Tibial nerve (tissue), 4 donors: ENCODE measurements at regions not wholly inside any gene's neighbourhood (a gene's known extent, or its start where the extent isn't known, plus 50 kb on each side); places are given as distances from the start of the nearest gene placed in this dataset.

Experiments used
- DNase-seq, 2 donors: peaks; one replicate each; pipeline ENCODE4 v3.0.0-alpha.2; 2019; ENCODE audit warnings: low spot score in 2 of 2
- H3K27ac ChIP-seq, 4 donors: fragments of 200-600 bp; sonication (generic) in 3 of 4; one replicate each; pipeline ENCODE4 v1.5.1; 2017 to 2019; ENCODE audit warnings: mild to moderate bottlenecking in 1 of 4
- H3K27me3 ChIP-seq, 2 donors: fragments of 200-600 bp; sonication (generic) in 1 of 2; one replicate each; pipeline versions ENCODE4 v1.5.1 to v1.6.0; 2017 to 2019
- H3K36me3 ChIP-seq, 3 donors: fragments of 200-600 bp; sonication (generic); one replicate each; pipeline ENCODE4 v1.5.1; 2018 to 2019
- H3K4me1 ChIP-seq, 4 donors: fragments of 200-600 bp; sonication (generic) in 3 of 4; one replicate each; pipeline ENCODE4 v1.5.1; 2017 to 2019
- H3K4me3 ChIP-seq, 4 donors: fragments of 200-600 bp; sonication (generic) in 3 of 4; one replicate each; pipeline ENCODE4 v1.5.1; 2017 to 2019; ENCODE audit warnings: mild to moderate bottlenecking in 1 of 4, moderate library complexity in 1 of 4
- H3K9me3 ChIP-seq, 4 donors: fragments of 200-600 bp; sonication (generic) in 3 of 4; one replicate each; pipeline ENCODE4 v1.5.1; 2017 to 2019
- CTCF ChIP-seq, 5 experiments: fragments of 200-600 bp in 3 of 5; fragments of 450-650 bp in 2 of 5; sonication (generic) in 3 of 5; IDR thresholded peaks; one replicate each; pipeline ENCODE4 v1.5.1; 2016 to 2019; ENCODE audit warnings: antibody characterized with exemption in 5 of 5, mild to moderate bottlenecking in 3 of 5, moderate library complexity in 2 of 5
- EP300 ChIP-seq, 2 donors: sonication (generic); formaldehyde crosslinking; IDR thresholded peaks; one replicate each; pipeline ENCODE4 v1.6.1; 2017; ENCODE audit warnings: antibody characterized with exemption in 2 of 2, mild to moderate bottlenecking in 1 of 2
- POLR2A ChIP-seq, 2 donors: fragments of 450-650 bp; IDR thresholded peaks; one replicate each; pipeline ENCODE4 v1.6.1; 2017; ENCODE audit warnings: antibody characterized with exemption in 2 of 2, mild to moderate bottlenecking in 2 of 2, moderate library complexity in 2 of 2
- WGBS, 2 donors: methylation state at CpG; one replicate each; pipeline ENCODE4 v1.1.5; 2018; 5-methylcytosine and 5-hydroxymethylcytosine counted together

GRCh38 chr15:37586976-37587375, 347.5 kb upstream of the TMCO5A start:
- no peak for TF ChIP-seq EP300 (IDR thresholded peaks at IDR 0.05)
- no peak for TF ChIP-seq POLR2A (IDR thresholded peaks at IDR 0.05)
- no peak for TF ChIP-seq CTCF (IDR thresholded peaks at IDR 0.05)
- Histone ChIP-seq H3K27me3 (no peaks in the 10 kb centered on the region), H3K27ac (no peak overlapping the region), H3K36me3 (no peaks in the 10 kb centered on the region), H3K9me3 (peaks cover 0 to 10% (median 0%) of the 10 kb centered on the region in 4 donors), H3K4me3 (no peak overlapping the region), H3K4me1 (no peaks in the 10 kb centered on the region)
- no peak for DNase-seq
- WGBS, 2 donors = 53 to 65% methylated on average over 7 of the region's 7 CpGs

GRCh38 chr15:37594417-37594816, 340.0 kb upstream of the TMCO5A start:
- Histone ChIP-seq H3K4me1 (no peaks in the 10 kb centered on the region), H3K27me3 (no peaks in the 10 kb centered on the region), H3K9me3 (no peaks in the 10 kb centered on the region), H3K36me3 (no peaks in the 10 kb centered on the region), H3K27ac (no peak overlapping the region), H3K4me3 (no peak overlapping the region)
- DNase-seq = no peak
- 58 to 71% methylated on average over 2 of the region's 2 CpGs for whole genome bisulfite sequencing, 2 donors
- TF ChIP-seq POLR2A (IDR thresholded peaks at IDR 0.05) = no peak

- 42 to 51% methylated on average over 4 of the region's 4 CpGs for WGBS, 2 donors
- Histone ChIP-seq H3K27me3 (no peaks in the 10 kb centered on the region), H3K9me3 (no peaks in the 10 kb centered on the region), H3K27ac (no peak overlapping the region), H3K4me3 (no peak overlapping the region), H3K4me1 (no peaks in the 10 kb centered on the region), H3K36me3 (no peaks in the 10 kb centered on the region)
- no peak for TF ChIP-seq CTCF (IDR thresholded peaks at IDR 0.05)
- TF ChIP-seq POLR2A (IDR thresholded peaks at IDR 0.05) = no peak
- no peak for TF ChIP-seq EP300 (IDR thresholded peaks at IDR 0.05)
- DNase-seq = no peak
Observed at GRCh38 chr15:37595426-37595970, 338.9 kb upstream of the TMCO5A start.

GRCh38 chr15:37599156-37599555, 335.3 kb upstream of the TMCO5A start:
- H3K27me3 ChIP-seq = no peaks in the 10 kb centered on the region
- H3K27ac ChIP-seq = no peak overlapping the region
- H3K9me3 ChIP-seq = no peaks in the 10 kb centered on the region
- no peak for DNase-seq
- WGBS, 2 donors = 73 to 89% methylated on average over 7 of the region's 7 CpGs
- no peaks in the 10 kb centered on the region for H3K36me3 ChIP-seq
- H3K4me3 ChIP-seq = no peak overlapping the region
- no peak for TF ChIP-seq POLR2A (IDR thresholded peaks at IDR 0.05)
- no peak for TF ChIP-seq CTCF (IDR thresholded peaks at IDR 0.05)
- no peak for TF ChIP-seq EP300 (IDR thresholded peaks at IDR 0.05)
- no peaks in the 10 kb centered on the region for H3K4me1 ChIP-seq

GRCh38 chr15:37616215-37616614, 318.2 kb upstream of the TMCO5A start:
- Histone ChIP-seq H3K36me3 (no peaks in the 10 kb centered on the region), H3K27me3 (no peaks in the 10 kb centered on the region), H3K4me3 (no peak overlapping the region), H3K27ac (no peak overlapping the region), H3K4me1 (no peaks in the 10 kb centered on the region), H3K9me3 (peaks cover 0 to 3% (median 1%) of the 10 kb centered on the region in 4 donors)
- 53 to 55% methylated on average over 1 of the region's 1 CpG for WGBS, 2 donors
- TF ChIP-seq EP300 (IDR thresholded peaks at IDR 0.05) (no peak), CTCF (IDR thresholded peaks at IDR 0.05) (no peak), POLR2A (IDR thresholded peaks at IDR 0.05) (no peak)
- DNase-seq = no peak

- no peak overlapping the region for H3K27ac ChIP-seq
- H3K36me3 ChIP-seq = no peaks in the 10 kb centered on the region
- no peak for DNase-seq
- H3K4me1 ChIP-seq = no peaks in the 10 kb centered on the region
- no peaks in the 10 kb centered on the region for H3K27me3 ChIP-seq
- no peak for TF ChIP-seq CTCF (IDR thresholded peaks at IDR 0.05)
- no peak for TF ChIP-seq POLR2A (IDR thresholded peaks at IDR 0.05)
- no peak for TF ChIP-seq EP300 (IDR thresholded peaks at IDR 0.05)
- no peak overlapping the region for H3K4me3 ChIP-seq
- H3K9me3 ChIP-seq = peaks cover 0 to 3% (median 1%) of the 10 kb centered on the region in 4 donors
Observed at GRCh38 chr15:37618353-37618752, 316.1 kb upstream of the TMCO5A start.
